HUES64 (cell line): ENCODE measurements at regions not wholly inside any gene's neighbourhood (a gene's known extent, or its start where the extent isn't known, plus 50 kb on each side); places are given as distances from the start of the nearest gene placed in this dataset.

Source experiments
- H3K27ac ChIP-seq: 2 replicates; pipeline ENCODE4 v1.7.0; 2013; ENCODE audit warnings: low read depth, low read length, inconsistent platforms
- H3K27me3 ChIP-seq: 2 replicates; pipeline ENCODE4 v1.6.1; 2013; ENCODE audit warnings: mild to moderate bottlenecking, low read length; ENCODE audit not compliant: insufficient read depth
- H3K36me3 ChIP-seq: 2 replicates; pipeline ENCODE4 v1.6.1; 2013; ENCODE audit warnings: mild to moderate bottlenecking, low read length; ENCODE audit not compliant: insufficient read depth
- H3K4me1 ChIP-seq: 2 replicates; pipeline ENCODE4 v1.6.1; 2013; ENCODE audit warnings: mild to moderate bottlenecking, low read length, moderate library complexity; ENCODE audit not compliant: insufficient read depth
- H3K4me3 ChIP-seq: 2 replicates; pipeline ENCODE4 v1.5.1; 2013; ENCODE audit warnings: mild to moderate bottlenecking, low read length, moderate library complexity
- H3K9ac ChIP-seq: 2 replicates; pipeline ENCODE4 v1.6.1; 2013; ENCODE audit warnings: mild to moderate bottlenecking, low read depth, low read length
- H3K9me3 ChIP-seq: 2 replicates; pipeline ENCODE4 v1.6.1; 2013; ENCODE audit warnings: low read depth, low read length; ENCODE audit not compliant: insufficient read depth
- WGBS: fragments of 150-250, 120-280 bp; methylation state at CpG from one replicate; pipeline ENCODE4 v1.1.7; 2013; ENCODE audit warnings: missing lambda C conversion rate; 5-methylcytosine and 5-hydroxymethylcytosine counted together

DNA sequence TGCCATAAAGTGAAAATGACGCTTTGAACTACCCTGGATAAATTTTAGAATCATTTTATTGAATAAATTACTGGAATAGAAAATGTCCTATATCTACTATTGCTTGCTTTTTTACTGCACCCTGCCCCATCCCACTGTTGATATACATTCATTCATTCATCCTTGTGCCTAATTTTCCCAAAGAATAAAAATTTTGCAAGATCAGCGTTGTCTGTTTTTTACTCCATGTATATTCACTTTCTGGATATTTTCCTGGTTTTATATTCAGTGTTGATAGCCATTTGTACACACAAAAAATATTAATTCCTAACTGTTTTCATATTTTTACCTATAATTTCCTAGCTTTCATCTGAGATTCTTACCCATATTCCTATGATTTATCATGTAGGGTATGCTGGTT is 262.9 kb upstream of the MAGI2 start:
- H3K9me3 ChIP-seq: no peaks in the 10 kb centered on the region
- 100% methylated on average over 1 of the region's 2 CpGs for WGBS

DNA sequence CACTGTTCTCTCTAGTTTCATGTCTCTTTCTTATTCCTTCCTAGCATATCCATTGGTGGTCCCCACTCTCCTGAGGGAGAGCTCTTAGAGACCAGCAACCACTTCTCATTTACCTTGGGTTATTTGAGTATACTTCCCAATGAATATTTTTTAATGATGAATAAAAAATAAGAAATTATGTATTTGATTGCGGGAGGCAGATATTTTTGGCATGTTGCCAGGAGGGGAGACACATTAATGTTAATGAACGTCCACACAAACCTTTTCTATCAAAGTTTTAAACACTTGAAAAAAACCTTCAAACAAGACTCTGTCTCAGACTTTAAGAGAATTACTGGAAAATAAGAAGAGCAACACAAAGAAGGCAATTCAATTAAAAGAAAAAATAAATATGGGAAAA is 260.6 kb upstream of the MAGI2 start:
- no peak overlapping the region for H3K4me3 ChIP-seq
- WGBS: 100% methylated on average over 1 of the region's 2 CpGs
- no peaks in the 10 kb centered on the region for H3K4me1 ChIP-seq
- no peaks in the 10 kb centered on the region for H3K36me3 ChIP-seq
- H3K27ac ChIP-seq: no peak overlapping the region
- no peak overlapping the region for H3K9ac ChIP-seq
- no peaks in the 10 kb centered on the region for H3K9me3 ChIP-seq
- no peaks in the 10 kb centered on the region for H3K27me3 ChIP-seq

More for the DNA sequence above, 262.9 kb upstream of the MAGI2 start:
- Histone ChIP-seq H3K9ac (no peak overlapping the region), H3K36me3 (no peaks in the 10 kb centered on the region), H3K27ac (no peak overlapping the region), H3K4me3 (no peak overlapping the region), H3K4me1 (no peaks in the 10 kb centered on the region; the same call in 1 of the 2 replicates), H3K27me3 (no peaks in the 10 kb centered on the region)

DNA sequence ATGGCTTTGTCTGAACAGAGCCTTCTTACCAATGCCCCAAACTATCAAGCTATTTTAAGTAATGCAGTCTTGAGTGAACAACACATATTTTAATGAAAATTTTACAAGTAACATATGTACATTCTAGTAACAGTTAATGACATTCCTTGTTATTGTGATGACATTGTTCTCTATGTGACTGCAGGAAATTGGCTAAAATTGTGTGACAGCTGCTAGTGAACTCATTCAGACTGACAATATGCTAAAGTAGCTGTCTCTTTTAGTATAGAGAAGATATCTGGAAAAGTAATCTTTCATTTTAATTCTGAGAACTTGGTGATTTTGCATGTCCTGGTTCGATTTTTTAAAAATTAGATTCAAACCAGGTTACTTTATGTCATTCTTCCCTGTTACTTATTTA is 259.8 kb upstream of the MAGI2 start:
- H3K9me3 ChIP-seq: no peaks in the 10 kb centered on the region
- H3K4me1 ChIP-seq: no peaks in the 10 kb centered on the region
- no peaks in the 10 kb centered on the region for H3K36me3 ChIP-seq
- WGBS: 80% methylated on average over 1 of the region's 1 CpG
- H3K27ac ChIP-seq: no peak overlapping the region
- H3K4me3 ChIP-seq: no peak overlapping the region
- no peaks in the 10 kb centered on the region for H3K27me3 ChIP-seq
- H3K9ac ChIP-seq: no peak overlapping the region

DNA sequence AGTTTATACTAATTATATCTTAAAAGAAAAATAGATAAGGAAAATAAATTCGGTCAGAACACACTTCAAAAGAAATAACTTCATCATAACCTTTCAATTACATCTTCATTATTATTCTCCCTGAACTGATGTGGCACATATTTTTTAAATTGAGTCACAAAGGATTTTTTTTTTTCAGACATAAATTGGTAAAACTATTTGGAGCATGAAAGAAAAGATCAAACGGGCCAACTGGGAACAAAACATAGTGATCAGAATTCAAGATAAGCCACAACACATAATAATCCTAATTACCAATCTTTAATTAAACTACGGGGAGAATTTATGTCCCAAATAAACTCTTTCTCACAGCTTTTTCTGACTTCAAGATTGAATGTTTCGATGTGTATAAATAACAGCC is 258.2 kb upstream of the MAGI2 start:
- Histone ChIP-seq H3K36me3 (no peaks in the 10 kb centered on the region), H3K9me3 (no peaks in the 10 kb centered on the region), H3K27me3 (no peaks in the 10 kb centered on the region), H3K4me3 (no peak overlapping the region), H3K4me1 (no peaks in the 10 kb centered on the region), H3K27ac (no peak overlapping the region), H3K9ac (no peak overlapping the region)
- WGBS: 100% methylated on average over 2 of the region's 4 CpGs

- H3K36me3 ChIP-seq: no peaks in the 10 kb centered on the region
- no peak overlapping the region for H3K27ac ChIP-seq
- H3K27me3 ChIP-seq: no peaks in the 10 kb centered on the region
- no peaks in the 10 kb centered on the region for H3K4me1 ChIP-seq
- no peak overlapping the region for H3K9ac ChIP-seq
- WGBS: 75% methylated on average over 3 of the region's 5 CpGs
- no peak overlapping the region for H3K4me3 ChIP-seq
- no peaks in the 10 kb centered on the region for H3K9me3 ChIP-seq
These were observed 256.3 kb upstream of the MAGI2 start for GRCh38 chr7:79709574-79710409.

DNA sequence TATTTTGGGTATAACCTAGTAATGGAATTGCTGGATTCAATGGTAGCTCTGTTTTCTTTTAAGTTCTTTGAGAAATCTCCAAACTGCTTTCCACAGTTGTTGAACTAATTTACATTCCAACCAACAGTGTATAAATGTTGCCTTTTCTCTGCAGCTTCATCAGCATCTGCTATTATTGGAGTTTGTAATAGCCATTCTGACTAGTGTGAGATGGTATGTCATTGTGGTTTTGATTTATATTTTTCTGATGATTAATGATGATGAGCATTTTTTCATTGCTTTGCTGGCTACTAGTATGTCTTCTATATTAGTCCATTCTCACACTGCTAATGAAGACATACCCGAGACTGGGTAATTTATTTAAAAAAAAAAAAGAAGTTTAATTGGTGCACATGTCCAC is 248.6 kb upstream of the MAGI2 start:
- H3K27me3 ChIP-seq: no peaks in the 10 kb centered on the region
- 100% methylated on average over 1 of the region's 1 CpG for WGBS

DNA sequence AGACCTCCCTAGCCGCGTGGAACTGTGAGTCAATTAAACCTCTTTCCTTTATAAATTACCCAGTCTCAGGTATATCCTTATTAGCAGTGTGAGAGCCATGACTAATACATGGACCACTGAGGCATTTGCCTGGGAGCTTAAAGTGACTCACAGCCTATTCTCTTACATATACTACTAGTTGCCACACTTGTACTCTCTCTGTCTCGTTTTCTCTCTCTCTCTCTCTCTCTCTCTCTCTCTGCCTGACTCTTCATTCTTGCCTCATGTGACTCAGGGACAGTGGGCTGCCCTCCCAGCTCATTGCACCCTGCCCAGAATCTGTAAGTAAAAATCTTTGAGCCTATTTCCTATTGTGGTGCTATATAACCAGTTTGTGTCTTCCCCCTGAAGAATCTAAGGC is 238.5 kb upstream of the MAGI2 start:
- Histone ChIP-seq H3K27me3 (no peaks in the 10 kb centered on the region), H3K36me3 (no peaks in the 10 kb centered on the region), H3K4me1 (no peaks in the 10 kb centered on the region), H3K9me3 (no peaks in the 10 kb centered on the region), H3K27ac (no peak overlapping the region), H3K4me3 (no peak overlapping the region), H3K9ac (no peak overlapping the region)
- WGBS: 78% methylated on average over 3 of the region's 3 CpGs

More for the DNA sequence above, 248.6 kb upstream of the MAGI2 start:
- no peak overlapping the region for H3K27ac ChIP-seq
- no peak overlapping the region for H3K4me3 ChIP-seq
- H3K36me3 ChIP-seq: no peaks in the 10 kb centered on the region
- H3K9me3 ChIP-seq: no peaks in the 10 kb centered on the region
- no peak overlapping the region for H3K9ac ChIP-seq
- no peaks in the 10 kb centered on the region for H3K4me1 ChIP-seq

DNA sequence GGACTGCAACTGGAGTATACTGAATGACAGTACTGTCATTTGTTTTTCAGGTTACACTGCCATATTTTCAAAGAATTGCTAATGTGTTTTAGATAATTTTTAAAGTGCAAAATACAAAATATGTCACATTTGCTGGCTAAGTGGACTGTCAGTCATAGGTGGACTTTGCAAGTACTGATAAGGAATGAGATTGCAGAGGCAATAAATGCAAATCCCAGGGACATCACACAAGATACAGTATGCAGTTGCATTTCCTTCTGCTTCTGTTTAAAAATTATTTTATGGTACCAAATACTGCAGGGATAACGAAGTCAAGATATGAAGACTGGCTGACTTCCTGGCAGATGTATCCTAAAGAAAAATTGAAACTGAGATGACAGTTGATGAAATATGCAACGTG is 237.6 kb upstream of the MAGI2 start:
- Histone ChIP-seq H3K4me1 (no peaks in the 10 kb centered on the region), H3K27ac (no peak overlapping the region), H3K27me3 (no peaks in the 10 kb centered on the region), H3K9me3 (no peaks in the 10 kb centered on the region), H3K9ac (no peak overlapping the region), H3K4me3 (no peak overlapping the region), H3K36me3 (no peaks in the 10 kb centered on the region)
- 93% methylated on average over 1 of the region's 2 CpGs for WGBS

DNA sequence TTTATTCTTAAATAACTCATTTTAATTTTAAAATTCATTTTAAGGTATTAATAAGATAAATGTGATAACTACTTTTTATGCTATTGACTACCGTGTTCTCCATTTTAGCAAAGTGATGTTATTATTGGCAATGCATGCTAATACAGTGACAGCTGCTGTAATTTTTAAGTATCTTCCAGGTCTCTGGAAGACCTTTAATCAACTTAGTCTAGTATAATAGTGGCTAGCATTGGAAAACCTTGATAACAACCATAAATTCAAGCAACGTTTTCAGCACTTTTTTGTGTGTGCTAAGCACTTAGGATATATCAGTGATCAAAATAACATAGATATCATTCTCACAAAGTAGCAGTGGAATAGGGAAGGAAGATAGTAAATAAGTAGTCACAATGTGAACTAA is 230.9 kb upstream of the MAGI2 start:
- Histone ChIP-seq H3K9me3 (no peaks in the 10 kb centered on the region), H3K4me3 (no peak overlapping the region), H3K4me1 (no peaks in the 10 kb centered on the region), H3K27me3 (no peaks in the 10 kb centered on the region), H3K9ac (no peak overlapping the region), H3K27ac (no peak overlapping the region), H3K36me3 (no peaks in the 10 kb centered on the region)
- 90% methylated on average over 1 of the region's 2 CpGs for whole genome bisulfite sequencing

DNA sequence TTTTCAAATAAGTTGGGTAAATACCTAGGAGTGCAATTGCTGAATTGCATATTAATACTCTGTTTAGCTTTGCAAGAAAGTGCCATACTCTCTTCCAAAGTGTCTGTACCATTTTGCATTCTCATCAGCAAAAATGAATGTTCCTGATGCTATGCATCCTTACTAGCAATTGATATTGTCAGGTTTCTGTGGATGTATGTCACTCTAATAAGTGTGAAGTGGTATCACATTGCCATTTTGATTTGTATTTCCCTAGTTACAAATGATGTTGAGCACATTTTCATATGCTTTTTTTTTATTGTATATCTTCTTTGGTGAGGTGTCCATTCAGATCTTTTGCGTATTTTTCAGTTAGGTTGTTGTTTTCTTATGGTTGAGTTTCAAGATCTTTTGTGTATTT is 230.4 kb upstream of the MAGI2 start:
- Histone ChIP-seq H3K9ac (no peak overlapping the region), H3K27ac (no peak overlapping the region), H3K27me3 (no peaks in the 10 kb centered on the region), H3K36me3 (no peaks in the 10 kb centered on the region), H3K9me3 (no peaks in the 10 kb centered on the region), H3K4me3 (no peak overlapping the region), H3K4me1 (no peaks in the 10 kb centered on the region)
- 97% methylated on average over 1 of the region's 1 CpG for WGBS

DNA sequence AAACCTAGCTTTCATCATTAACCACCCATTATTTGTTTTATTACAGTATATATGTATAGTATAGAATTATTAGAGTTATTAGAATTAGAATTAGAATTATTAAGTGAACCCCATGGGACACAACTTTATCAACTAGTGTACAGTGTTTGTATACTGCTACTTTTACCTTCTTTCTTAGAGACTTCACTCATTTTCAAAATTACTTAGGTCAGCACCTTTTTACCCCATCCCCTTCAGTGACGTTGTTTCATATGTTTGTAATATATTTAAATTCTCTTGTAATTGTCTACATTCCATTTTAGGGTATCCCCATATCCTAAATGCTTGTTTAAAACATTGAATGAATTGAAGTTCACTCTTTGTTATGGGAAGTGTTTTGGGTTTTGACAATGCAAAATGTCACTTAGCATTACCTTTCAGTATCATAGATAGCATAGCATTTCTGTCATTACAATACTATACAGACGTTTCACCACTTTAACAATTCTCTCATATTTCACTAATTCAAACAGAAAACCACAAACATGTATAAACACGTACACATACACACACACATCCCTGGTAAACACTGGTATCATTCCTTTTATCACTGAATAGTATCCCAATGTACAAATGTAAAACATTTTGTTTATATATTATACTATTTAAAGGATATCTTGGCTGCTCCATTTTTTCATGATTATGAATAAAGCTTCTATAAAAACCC is 229.9 kb upstream of the MAGI2 start:
- Histone ChIP-seq H3K4me3 (no peak overlapping the region), H3K9ac (no peak overlapping the region), H3K4me1 (no peaks in the 10 kb centered on the region), H3K36me3 (no peaks in the 10 kb centered on the region), H3K9me3 (no peaks in the 10 kb centered on the region), H3K27ac (no peak overlapping the region), H3K27me3 (no peaks in the 10 kb centered on the region)
- WGBS: 83% methylated on average over 2 of the region's 3 CpGs
